GM12878 (cell line): ENCODE measurements at regions not wholly inside any gene's neighbourhood (a gene's known extent, or its start where the extent isn't known, plus 50 kb on each side); places are given as distances from the start of the nearest gene placed in this dataset.

ENCODE experiments used
- CHD2 ChIP-seq: IDR thresholded peaks from 2 replicates; pipeline ENCODE4 v1.6.1; 2011; ENCODE audit warnings: low read depth, low read length, improper control_type of control experiment, borderline replicate concordance
- CTCF ChIP-seq, 3 experiments: IDR thresholded peaks in 2 of 3; conservative IDR thresholded peaks in 1 of 3; 2 replicates each; pipeline ENCODE4 v1.5.1; 2011; ENCODE audit warnings: low read depth in 3 of 3, low read length in 3 of 3, mild to moderate bottlenecking in 3 of 3, control low read depth in 2 of 3, moderate library complexity in 2 of 3, inconsistent platforms in 1 of 3, mixed read lengths in 1 of 3; ENCODE audit not compliant: control insufficient read depth in 2 of 3, insufficient read depth in 1 of 3; ENCODE audit errors: extremely low read depth in 1 of 3
- EZH2 ChIP-seq: IDR thresholded peaks from 2 replicates; pipeline ENCODE4 v1.6.1; 2012; ENCODE audit warnings: low read depth, mild to moderate bottlenecking, control low read depth, inconsistent platforms, low read length, borderline replicate concordance; ENCODE audit not compliant: control insufficient read depth
- FOXK2 ChIP-seq: fragments of 450-650 bp; IDR thresholded peaks from 2 replicates; pipeline ENCODE4 v1.6.1; 2017; ENCODE audit warnings: mild to moderate bottlenecking, moderate library complexity
- JUNB ChIP-seq: IDR thresholded peaks from 2 replicates; pipeline ENCODE4 v1.6.1; 2016; ENCODE audit warnings: antibody characterized with exemption, mild to moderate bottlenecking
- PAX8 ChIP-seq: fragments of 450-650 bp; IDR thresholded peaks from 2 replicates; pipeline ENCODE4 v1.6.1; 2017; ENCODE audit warnings: mild to moderate bottlenecking, moderate library complexity
- POLR2AphosphoS5 ChIP-seq: IDR thresholded peaks from 2 replicates; pipeline ENCODE4 v1.6.1; 2011; ENCODE audit warnings: mild to moderate bottlenecking, low read length, inconsistent platforms
- SIN3A ChIP-seq: IDR thresholded peaks from 2 replicates; pipeline ENCODE4 v1.6.1; 2012; ENCODE audit warnings: low read depth, low read length, improper control_type of control experiment
- SRF ChIP-seq, 2 experiments: IDR thresholded peaks; 2 replicates each; pipeline ENCODE4 v1.6.1; 2011; ENCODE audit warnings: low read depth in 2 of 2, low read length in 2 of 2, mild to moderate bottlenecking in 1 of 2, moderate library complexity in 1 of 2
- STAT1 ChIP-seq: fragments of 450-650 bp; conservative IDR thresholded peaks from 2 replicates; pipeline ENCODE4 v1.6.1; 2014; ENCODE audit warnings: antibody characterized with exemption, mild to moderate bottlenecking
- SUZ12 ChIP-seq: fragments of 200-600 bp; sonication (generic); IDR thresholded peaks from one replicate; pipeline ENCODE4 v1.6.1; 2018; ENCODE audit warnings: antibody characterized with exemption, mild to moderate bottlenecking; ENCODE audit not compliant: unreplicated experiment
- ZBED1 ChIP-seq: IDR thresholded peaks from 2 replicates; pipeline ENCODE4 v1.6.1; 2016; ENCODE audit warnings: borderline replicate concordance

GRCh38 chr18:71865888-71866287 lies 678.3 kb downstream of the CBLN2 start:
- no peak for TF ChIP-seq STAT1
- TF ChIP-seq JUNB: no peak
- TF ChIP-seq SRF (IDR thresholded peaks at IDR 0.05; ENCODE audit: low read depth in 2 of 2, low read length in 2 of 2): no peak
- TF ChIP-seq EZH2: no peak
- no peak for TF ChIP-seq SIN3A
- no peak for TF ChIP-seq SUZ12
- no peak for TF ChIP-seq CTCF (IDR thresholded peaks at IDR 0.05 in 2 of 3, conservative IDR thresholded peaks at IDR 0.05 in 1 of 3; ENCODE audit: control insufficient read depth in 2 of 3, extremely low read depth in 1 of 3, insufficient read depth in 1 of 3, low read depth in 3 of 3, low read length in 3 of 3)
- TF ChIP-seq CHD2: no peak
- TF ChIP-seq ZBED1: no peak
- TF ChIP-seq PAX8: no peak
- no peak for TF ChIP-seq POLR2AphosphoS5
- no peak for TF ChIP-seq FOXK2
